Trophoblast cell (in vitro differentiated cells and primary cell): ENCODE measurements at regions not wholly inside any gene's neighbourhood (a gene's known extent, or its start where the extent isn't known, plus 50 kb on each side); places are given as distances from the start of the nearest gene placed in this dataset.

Source experiments
- DNase-seq, 2 donors: peaks; one replicate each; pipeline ENCODE4 v3.0.0-alpha.2; 2016
- H2AFZ ChIP-seq: 2 replicates; pipeline ENCODE4 v1.6.1; 2013; ENCODE audit warnings: low read length, moderate library complexity, mild to moderate bottlenecking; ENCODE audit not compliant: insufficient read depth, poor library complexity
- H2AK5ac ChIP-seq: 2 replicates; pipeline ENCODE4 v1.6.1; 2013; ENCODE audit warnings: mild to moderate bottlenecking, low read length
- H2BK120ac ChIP-seq: 2 replicates; pipeline ENCODE4 v1.6.1; 2013; ENCODE audit warnings: low read length, mild to moderate bottlenecking, moderate library complexity; ENCODE audit not compliant: insufficient read depth, poor library complexity
- H2BK12ac ChIP-seq: 2 replicates; pipeline ENCODE4 v1.6.1; 2013; ENCODE audit warnings: mild to moderate bottlenecking, low read length, moderate library complexity
- H2BK5ac ChIP-seq: 2 replicates; pipeline ENCODE4 v1.6.1; 2013; ENCODE audit warnings: low read length, low read depth, moderate library complexity, mild to moderate bottlenecking; ENCODE audit not compliant: poor library complexity
- H3K14ac ChIP-seq: 2 replicates; pipeline ENCODE4 v1.6.1; 2013; ENCODE audit warnings: mild to moderate bottlenecking, low read length
- H3K18ac ChIP-seq: 2 replicates; pipeline ENCODE4 v1.6.1; 2013; ENCODE audit warnings: mild to moderate bottlenecking, low read length
- H3K23ac ChIP-seq: 2 replicates; pipeline ENCODE4 v1.6.1; 2013; ENCODE audit warnings: low read length
- H3K27ac ChIP-seq: 2 replicates; pipeline ENCODE4 v1.5.1; 2013; ENCODE audit warnings: low read depth, mild to moderate bottlenecking, inconsistent platforms, low read length, moderate library complexity
- H3K27me3 ChIP-seq: 2 replicates; pipeline ENCODE4 v1.6.1; 2013; ENCODE audit warnings: inconsistent platforms, mild to moderate bottlenecking, low read length, moderate library complexity; ENCODE audit not compliant: insufficient read depth
- H3K36me3 ChIP-seq, 2 experiments: 1 replicate in 1 of 2; 2 replicates in 1 of 2; pipeline ENCODE4 v1.6.1; 2013; ENCODE audit warnings: low read length in 2 of 2, mild to moderate bottlenecking in 2 of 2, moderate library complexity in 1 of 2; ENCODE audit not compliant: insufficient read depth in 2 of 2, control insufficient read depth in 1 of 2
- H3K4ac ChIP-seq: 2 replicates; pipeline ENCODE4 v1.6.1; 2013; ENCODE audit warnings: low read depth, mild to moderate bottlenecking, low read length, moderate library complexity
- H3K4me1 ChIP-seq, 2 experiments: 1 replicate in 1 of 2; 2 replicates in 1 of 2; pipeline ENCODE4 v1.6.1; 2013; ENCODE audit warnings: low read length in 2 of 2, mild to moderate bottlenecking in 2 of 2, moderate library complexity in 1 of 2; ENCODE audit not compliant: insufficient read depth in 2 of 2, control insufficient read depth in 1 of 2
- H3K4me2 ChIP-seq: 2 replicates; pipeline ENCODE4 v1.6.1; 2013; ENCODE audit warnings: inconsistent platforms, mild to moderate bottlenecking, low read length, moderate library complexity
- H3K4me3 ChIP-seq: 2 replicates; pipeline ENCODE4 v1.5.1; 2013; ENCODE audit warnings: mild to moderate bottlenecking, low read depth, low read length, inconsistent platforms
- H3K79me1 ChIP-seq: one replicate; pipeline ENCODE4 v1.6.1; 2013; ENCODE audit warnings: low read length
- H3K79me2 ChIP-seq: 2 replicates; pipeline ENCODE4 v1.6.1; 2013; ENCODE audit warnings: low read length, mild to moderate bottlenecking; ENCODE audit not compliant: control insufficient read depth, insufficient read depth, poor library complexity
- H3K9ac ChIP-seq: 2 replicates; pipeline ENCODE4 v1.6.1; 2013; ENCODE audit warnings: mild to moderate bottlenecking, low read length
- H3K9me3 ChIP-seq: 2 replicates; pipeline ENCODE4 v1.6.1; 2013; ENCODE audit warnings: low read depth, mild to moderate bottlenecking, control low read depth, inconsistent platforms, low read length; ENCODE audit not compliant: insufficient read depth
- H4K12ac ChIP-seq: 2 replicates; pipeline ENCODE4 v1.6.1; 2013; ENCODE audit warnings: low read depth, mild to moderate bottlenecking, low read length, moderate library complexity
- H4K8ac ChIP-seq: 2 replicates; pipeline ENCODE4 v1.6.1; 2013; ENCODE audit warnings: low read depth, mild to moderate bottlenecking, low read length, moderate library complexity
- H4K91ac ChIP-seq: one replicate; pipeline ENCODE4 v1.6.1; 2013; ENCODE audit warnings: low read depth, mild to moderate bottlenecking, low read length, moderate library complexity
- WGBS: extraction: QIAGEN DNeasy Blood & Tissue Kit; methylation state at CpG from one replicate; pipeline ENCODE4 v1.1.7; 2013; ENCODE audit warnings: missing lambda C conversion rate; ENCODE audit not compliant: insufficient read length, insufficient coverage; ENCODE audit errors: extremely low coverage; 5-methylcytosine and 5-hydroxymethylcytosine counted together

- no CpG with 5 or more reads among the region's 1 CpG for WGBS
- Histone ChIP-seq H4K91ac (no peak overlapping the region), H3K4ac (no peak overlapping the region), H3K4me3 (no peak overlapping the region), H3K36me3 (no peaks in the 10 kb centered on the region), H3K4me2 (no peak overlapping the region), H3K9ac (no peak overlapping the region), H3K18ac (no peak overlapping the region), H2BK120ac (no peak overlapping the region), H3K23ac (no peak overlapping the region), H3K4me1 (no peaks in the 10 kb centered on the region), H3K79me2 (no peaks in the 10 kb centered on the region), H4K8ac (no peak overlapping the region), H3K27ac (no peak overlapping the region), H3K27me3 (no peaks in the 10 kb centered on the region), H3K79me1 (no peaks in the 10 kb centered on the region), H2AK5ac (no peak overlapping the region), H3K9me3 (no peaks in the 10 kb centered on the region), H2BK5ac (no peak overlapping the region), H4K12ac (no peak overlapping the region), H2BK12ac (no peak overlapping the region), H3K14ac (no peak overlapping the region), H2AFZ (no peak overlapping the region)
- no peak for DNase-seq
These were observed 320.1 kb upstream of the GALNT5 start for GRCh38 chr2:156937430-156937829.

- Histone ChIP-seq H2AFZ (no peak overlapping the region), H3K79me1 (no peaks in the 10 kb centered on the region), H3K9me3 (no peaks in the 10 kb centered on the region), H3K4me2 (no peak overlapping the region), H2BK120ac (no peak overlapping the region), H3K4me3 (no peak overlapping the region), H3K27me3 (no peaks in the 10 kb centered on the region), H3K36me3 (no peaks in the 10 kb centered on the region), H3K9ac (no peak overlapping the region), H2BK12ac (no peak overlapping the region), H3K23ac (no peak overlapping the region), H2AK5ac (no peak overlapping the region), H4K8ac (no peak overlapping the region), H3K4ac (no peak overlapping the region), H3K18ac (no peak overlapping the region), H4K91ac (no peak overlapping the region), H3K4me1 (no peaks in the 10 kb centered on the region), H3K27ac (no peak overlapping the region), H2BK5ac (no peak overlapping the region), H3K79me2 (no peaks in the 10 kb centered on the region), H3K14ac (no peak overlapping the region), H4K12ac (no peak overlapping the region)
- DNase-seq = no peak
- no CpG with 5 or more reads among the region's 2 CpGs for WGBS
These were observed 312.6 kb upstream of the GALNT5 start for GRCh38 chr2:156944871-156945270.

GRCh38 chr2:156947261-156947660 lies 310.2 kb upstream of the GALNT5 start:
- H3K9ac ChIP-seq = no peak overlapping the region
- H2BK120ac ChIP-seq = no peak overlapping the region
- no peak overlapping the region for H4K8ac ChIP-seq
- no peak overlapping the region for H2BK5ac ChIP-seq
- H2AFZ ChIP-seq = no peak overlapping the region
- no peaks in the 10 kb centered on the region for H3K36me3 ChIP-seq
- no CpG with 5 or more reads among the region's 1 CpG for WGBS
- H2BK12ac ChIP-seq = no peak overlapping the region
- H2AK5ac ChIP-seq = no peak overlapping the region
- no peak overlapping the region for H3K4me2 ChIP-seq
- H3K27ac ChIP-seq = no peak overlapping the region
- no peaks in the 10 kb centered on the region for H3K79me1 ChIP-seq
- H3K14ac ChIP-seq = no peak overlapping the region
- no peak overlapping the region for H4K91ac ChIP-seq
- H3K9me3 ChIP-seq = no peaks in the 10 kb centered on the region
- no peak overlapping the region for H3K23ac ChIP-seq
- no peak overlapping the region for H3K4me3 ChIP-seq
- no peaks in the 10 kb centered on the region for H3K27me3 ChIP-seq
- H3K4me1 ChIP-seq = no peaks in the 10 kb centered on the region
- H3K18ac ChIP-seq = no peak overlapping the region
- DNase-seq = no peak
- H4K12ac ChIP-seq = no peak overlapping the region
- H3K4ac ChIP-seq = no peak overlapping the region
- no peaks in the 10 kb centered on the region for H3K79me2 ChIP-seq

- Histone ChIP-seq H3K18ac (no peak overlapping the region), H2AFZ (no peak overlapping the region), H3K23ac (no peak overlapping the region), H3K4me3 (no peak overlapping the region), H2AK5ac (no peak overlapping the region), H3K14ac (no peak overlapping the region), H4K12ac (no peak overlapping the region), H3K27me3 (no peaks in the 10 kb centered on the region), H3K9ac (no peak overlapping the region), H3K79me2 (no peaks in the 10 kb centered on the region), H3K9me3 (peaks cover 17% of the 10 kb centered on the region), H4K8ac (no peak overlapping the region), H3K36me3 (peaks cover 0 to 2% of the 10 kb centered on the region in 2 experiments), H4K91ac (no peak overlapping the region), H3K27ac (no peak overlapping the region), H3K4me1 (no peaks in the 10 kb centered on the region), H2BK120ac (no peak overlapping the region), H2BK5ac (no peak overlapping the region), H3K4ac (no peak overlapping the region), H3K4me2 (no peak overlapping the region), H2BK12ac (no peak overlapping the region), H3K79me1 (no peaks in the 10 kb centered on the region)
- peak; percentile 3 to 19 for DNase-seq
- no CpG with 5 or more reads among the region's 1 CpG for WGBS
These were observed 301.8 kb upstream of the GALNT5 start for GRCh38 chr2:156955701-156956100.
